HepG2 (cell line): ENCODE measurements at regions not wholly inside any gene's neighbourhood (a gene's known extent, or its start where the extent isn't known, plus 50 kb on each side); places are given as distances from the start of the nearest gene placed in this dataset.

Experiments used
- ASH2L ChIP-seq: fragments of 300-600, 200-600 bp; sonication (generic); IDR thresholded peaks from 2 replicates; pipeline ENCODE4 v1.7.0; 2017; ENCODE audit warnings: low read depth, mild to moderate bottlenecking, moderate library complexity, mixed read lengths, low read length; ENCODE audit not compliant: insufficient read length
- CREB1 ChIP-seq, 2 experiments: fragments of 450-650 bp in 1 of 2; IDR thresholded peaks; 2 replicates each; pipeline ENCODE4 v1.6.1; 2016 to 2017; ENCODE audit warnings: control low read depth in 1 of 2, mild to moderate bottlenecking in 1 of 2, missing compliant biosample characterization in 1 of 2, missing genetic modification characterization in 1 of 2
- JUND ChIP-seq: sonication (generic); formaldehyde crosslinking; IDR thresholded peaks from 2 replicates; pipeline ENCODE4 v1.8.0; 2022; ENCODE audit warnings: mild to moderate bottlenecking, missing genetic modification reagents
- MAFF ChIP-seq: IDR thresholded peaks from 2 replicates; pipeline ENCODE4 v1.6.1; 2011; ENCODE audit warnings: low read depth, low read length, improper control_type of control experiment
- MEIS1 ChIP-seq: sonication (generic); formaldehyde crosslinking; IDR thresholded peaks from 2 replicates; pipeline ENCODE4 v1.9.0; 2021; ENCODE audit warnings: mild to moderate bottlenecking, missing genetic modification reagents, moderate library complexity, borderline replicate concordance
- PHF8 ChIP-seq: sonication (generic); formaldehyde crosslinking; IDR thresholded peaks from 2 replicates; pipeline ENCODE4 v1.5.0; 2020; ENCODE audit warnings: missing genetic modification reagents
- SPEN ChIP-seq: sonication (generic); formaldehyde crosslinking; IDR thresholded peaks from 2 replicates; pipeline ENCODE4 v1.5.1; 2020; ENCODE audit warnings: low read depth, mild to moderate bottlenecking, missing genetic modification reagents
- ZNF431 ChIP-seq: sonication (generic); formaldehyde crosslinking; IDR thresholded peaks from 2 replicates; pipeline ENCODE4 v1.9.0; 2022; ENCODE audit warnings: missing genetic modification reagents, low read depth, mild to moderate bottlenecking, borderline replicate concordance
- TF ChIP-seq, protein P1 (sequence below): sonication (generic); formaldehyde crosslinking; IDR thresholded peaks from 2 replicates; pipeline ENCODE4 v1.8.1; 2023; ENCODE audit warnings: mild to moderate bottlenecking, missing genetic modification reagents, borderline replicate concordance
- TF ChIP-seq, protein P2 (sequence below): sonication (generic); formaldehyde crosslinking; IDR thresholded peaks from 2 replicates; pipeline ENCODE4 v1.4.0; 2020; ENCODE audit warnings: missing genetic modification reagents, borderline replicate concordance
- TF ChIP-seq, protein P3 (sequence below): sonication (generic); formaldehyde crosslinking; IDR thresholded peaks from 2 replicates; pipeline ENCODE4 v1.4.0; 2020; ENCODE audit warnings: missing genetic modification reagents, mild to moderate bottlenecking, borderline replicate concordance
- TF ChIP-seq, protein P4 (sequence below): sonication (generic); formaldehyde crosslinking; IDR thresholded peaks from 2 replicates; pipeline ENCODE4 v1.5.0; 2020; ENCODE audit warnings: mild to moderate bottlenecking, missing genetic modification reagents, moderate library complexity
- TF ChIP-seq, protein P5 (sequence below): sonication (generic); formaldehyde crosslinking; IDR thresholded peaks from 2 replicates; pipeline ENCODE4 v1.4.0; 2020; ENCODE audit warnings: missing genetic modification reagents
- TF ChIP-seq, protein P6 (sequence below): sonication (generic); formaldehyde crosslinking; IDR thresholded peaks from 2 replicates; pipeline ENCODE4 v1.5.0; 2020; ENCODE audit warnings: missing genetic modification reagents

DNA sequence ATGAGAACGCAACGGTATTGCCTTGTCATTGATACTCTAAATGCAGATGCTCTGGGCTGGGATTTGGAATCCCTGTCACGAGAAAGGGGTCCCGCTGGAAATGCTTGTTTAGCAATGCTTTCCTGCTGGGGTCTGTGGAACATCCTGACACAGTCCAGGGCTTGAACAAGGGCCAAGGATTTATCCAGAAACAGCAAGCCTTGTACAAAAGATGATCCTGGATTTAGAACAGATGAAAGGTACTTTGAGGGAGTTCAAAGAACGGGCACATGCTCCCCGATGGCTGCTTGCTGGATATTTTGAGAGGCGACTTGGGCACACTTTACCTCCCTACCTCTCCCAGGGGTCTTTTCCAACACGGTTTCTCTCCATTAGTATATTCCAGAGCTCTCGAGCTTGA lies 108.1 kb upstream of the CELF4 start:
- TF ChIP-seq, protein P1, sequence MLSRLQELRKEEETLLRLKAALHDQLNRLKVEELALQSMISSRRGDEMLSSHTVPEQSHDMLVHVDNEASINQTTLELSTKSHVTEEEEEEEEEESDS: no peak
- TF ChIP-seq, protein P2, sequence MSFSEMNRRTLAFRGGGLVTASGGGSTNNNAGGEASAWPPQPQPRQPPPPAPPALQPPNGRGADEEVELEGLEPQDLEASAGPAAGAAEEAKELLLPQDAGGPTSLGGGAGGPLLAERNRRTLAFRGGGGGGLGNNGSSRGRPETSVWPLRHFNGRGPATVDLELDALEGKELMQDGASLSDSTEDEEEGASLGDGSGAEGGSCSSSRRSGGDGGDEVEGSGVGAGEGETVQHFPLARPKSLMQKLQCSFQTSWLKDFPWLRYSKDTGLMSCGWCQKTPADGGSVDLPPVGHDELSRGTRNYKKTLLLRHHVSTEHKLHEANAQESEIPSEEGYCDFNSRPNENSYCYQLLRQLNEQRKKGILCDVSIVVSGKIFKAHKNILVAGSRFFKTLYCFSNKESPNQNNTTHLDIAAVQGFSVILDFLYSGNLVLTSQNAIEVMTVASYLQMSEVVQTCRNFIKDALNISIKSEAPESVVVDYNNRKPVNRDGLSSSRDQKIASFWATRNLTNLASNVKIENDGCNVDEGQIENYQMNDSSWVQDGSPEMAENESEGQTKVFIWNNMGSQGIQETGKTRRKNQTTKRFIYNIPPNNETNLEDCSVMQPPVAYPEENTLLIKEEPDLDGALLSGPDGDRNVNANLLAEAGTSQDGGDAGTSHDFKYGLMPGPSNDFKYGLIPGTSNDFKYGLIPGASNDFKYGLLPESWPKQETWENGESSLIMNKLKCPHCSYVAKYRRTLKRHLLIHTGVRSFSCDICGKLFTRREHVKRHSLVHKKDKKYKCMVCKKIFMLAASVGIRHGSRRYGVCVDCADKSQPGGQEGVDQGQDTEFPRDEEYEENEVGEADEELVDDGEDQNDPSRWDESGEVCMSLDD (CRISPR knock-in tag): no peak
- TF ChIP-seq, protein P3, sequence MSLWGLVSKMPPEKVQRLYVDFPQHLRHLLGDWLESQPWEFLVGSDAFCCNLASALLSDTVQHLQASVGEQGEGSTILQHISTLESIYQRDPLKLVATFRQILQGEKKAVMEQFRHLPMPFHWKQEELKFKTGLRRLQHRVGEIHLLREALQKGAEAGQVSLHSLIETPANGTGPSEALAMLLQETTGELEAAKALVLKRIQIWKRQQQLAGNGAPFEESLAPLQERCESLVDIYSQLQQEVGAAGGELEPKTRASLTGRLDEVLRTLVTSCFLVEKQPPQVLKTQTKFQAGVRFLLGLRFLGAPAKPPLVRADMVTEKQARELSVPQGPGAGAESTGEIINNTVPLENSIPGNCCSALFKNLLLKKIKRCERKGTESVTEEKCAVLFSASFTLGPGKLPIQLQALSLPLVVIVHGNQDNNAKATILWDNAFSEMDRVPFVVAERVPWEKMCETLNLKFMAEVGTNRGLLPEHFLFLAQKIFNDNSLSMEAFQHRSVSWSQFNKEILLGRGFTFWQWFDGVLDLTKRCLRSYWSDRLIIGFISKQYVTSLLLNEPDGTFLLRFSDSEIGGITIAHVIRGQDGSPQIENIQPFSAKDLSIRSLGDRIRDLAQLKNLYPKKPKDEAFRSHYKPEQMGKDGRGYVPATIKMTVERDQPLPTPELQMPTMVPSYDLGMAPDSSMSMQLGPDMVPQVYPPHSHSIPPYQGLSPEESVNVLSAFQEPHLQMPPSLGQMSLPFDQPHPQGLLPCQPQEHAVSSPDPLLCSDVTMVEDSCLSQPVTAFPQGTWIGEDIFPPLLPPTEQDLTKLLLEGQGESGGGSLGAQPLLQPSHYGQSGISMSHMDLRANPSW (CRISPR knock-in tag): no peak
- TF ChIP-seq, protein P4, sequence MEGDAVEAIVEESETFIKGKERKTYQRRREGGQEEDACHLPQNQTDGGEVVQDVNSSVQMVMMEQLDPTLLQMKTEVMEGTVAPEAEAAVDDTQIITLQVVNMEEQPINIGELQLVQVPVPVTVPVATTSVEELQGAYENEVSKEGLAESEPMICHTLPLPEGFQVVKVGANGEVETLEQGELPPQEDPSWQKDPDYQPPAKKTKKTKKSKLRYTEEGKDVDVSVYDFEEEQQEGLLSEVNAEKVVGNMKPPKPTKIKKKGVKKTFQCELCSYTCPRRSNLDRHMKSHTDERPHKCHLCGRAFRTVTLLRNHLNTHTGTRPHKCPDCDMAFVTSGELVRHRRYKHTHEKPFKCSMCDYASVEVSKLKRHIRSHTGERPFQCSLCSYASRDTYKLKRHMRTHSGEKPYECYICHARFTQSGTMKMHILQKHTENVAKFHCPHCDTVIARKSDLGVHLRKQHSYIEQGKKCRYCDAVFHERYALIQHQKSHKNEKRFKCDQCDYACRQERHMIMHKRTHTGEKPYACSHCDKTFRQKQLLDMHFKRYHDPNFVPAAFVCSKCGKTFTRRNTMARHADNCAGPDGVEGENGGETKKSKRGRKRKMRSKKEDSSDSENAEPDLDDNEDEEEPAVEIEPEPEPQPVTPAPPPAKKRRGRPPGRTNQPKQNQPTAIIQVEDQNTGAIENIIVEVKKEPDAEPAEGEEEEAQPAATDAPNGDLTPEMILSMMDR: no peak
- TF ChIP-seq, protein P5, sequence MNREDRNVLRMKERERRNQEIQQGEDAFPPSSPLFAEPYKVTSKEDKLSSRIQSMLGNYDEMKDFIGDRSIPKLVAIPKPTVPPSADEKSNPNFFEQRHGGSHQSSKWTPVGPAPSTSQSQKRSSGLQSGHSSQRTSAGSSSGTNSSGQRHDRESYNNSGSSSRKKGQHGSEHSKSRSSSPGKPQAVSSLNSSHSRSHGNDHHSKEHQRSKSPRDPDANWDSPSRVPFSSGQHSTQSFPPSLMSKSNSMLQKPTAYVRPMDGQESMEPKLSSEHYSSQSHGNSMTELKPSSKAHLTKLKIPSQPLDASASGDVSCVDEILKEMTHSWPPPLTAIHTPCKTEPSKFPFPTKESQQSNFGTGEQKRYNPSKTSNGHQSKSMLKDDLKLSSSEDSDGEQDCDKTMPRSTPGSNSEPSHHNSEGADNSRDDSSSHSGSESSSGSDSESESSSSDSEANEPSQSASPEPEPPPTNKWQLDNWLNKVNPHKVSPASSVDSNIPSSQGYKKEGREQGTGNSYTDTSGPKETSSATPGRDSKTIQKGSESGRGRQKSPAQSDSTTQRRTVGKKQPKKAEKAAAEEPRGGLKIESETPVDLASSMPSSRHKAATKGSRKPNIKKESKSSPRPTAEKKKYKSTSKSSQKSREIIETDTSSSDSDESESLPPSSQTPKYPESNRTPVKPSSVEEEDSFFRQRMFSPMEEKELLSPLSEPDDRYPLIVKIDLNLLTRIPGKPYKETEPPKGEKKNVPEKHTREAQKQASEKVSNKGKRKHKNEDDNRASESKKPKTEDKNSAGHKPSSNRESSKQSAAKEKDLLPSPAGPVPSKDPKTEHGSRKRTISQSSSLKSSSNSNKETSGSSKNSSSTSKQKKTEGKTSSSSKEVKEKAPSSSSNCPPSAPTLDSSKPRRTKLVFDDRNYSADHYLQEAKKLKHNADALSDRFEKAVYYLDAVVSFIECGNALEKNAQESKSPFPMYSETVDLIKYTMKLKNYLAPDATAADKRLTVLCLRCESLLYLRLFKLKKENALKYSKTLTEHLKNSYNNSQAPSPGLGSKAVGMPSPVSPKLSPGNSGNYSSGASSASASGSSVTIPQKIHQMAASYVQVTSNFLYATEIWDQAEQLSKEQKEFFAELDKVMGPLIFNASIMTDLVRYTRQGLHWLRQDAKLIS (CRISPR knock-in tag): no peak
- TF ChIP-seq SPEN (CRISPR knock-in tag) (no peak), PHF8 (CRISPR knock-in tag) (no peak), CREB1 (IDR thresholded peaks at IDR 0.05) (no peak), CREB1 (CRISPR knock-in tag; IDR thresholded peaks at IDR 0.05) (no peak), ASH2L (no peak), ZNF431 (no peak), JUND (no peak), MEIS1 (CRISPR knock-in tag) (no peak), MAFF (no peak)
- TF ChIP-seq, protein P6, sequence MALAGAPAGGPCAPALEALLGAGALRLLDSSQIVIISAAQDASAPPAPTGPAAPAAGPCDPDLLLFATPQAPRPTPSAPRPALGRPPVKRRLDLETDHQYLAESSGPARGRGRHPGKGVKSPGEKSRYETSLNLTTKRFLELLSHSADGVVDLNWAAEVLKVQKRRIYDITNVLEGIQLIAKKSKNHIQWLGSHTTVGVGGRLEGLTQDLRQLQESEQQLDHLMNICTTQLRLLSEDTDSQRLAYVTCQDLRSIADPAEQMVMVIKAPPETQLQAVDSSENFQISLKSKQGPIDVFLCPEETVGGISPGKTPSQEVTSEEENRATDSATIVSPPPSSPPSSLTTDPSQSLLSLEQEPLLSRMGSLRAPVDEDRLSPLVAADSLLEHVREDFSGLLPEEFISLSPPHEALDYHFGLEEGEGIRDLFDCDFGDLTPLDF (CRISPR knock-in tag): no peak
